HepG2 (cell line): ENCODE measurements at regions not wholly inside any gene's neighbourhood (a gene's known extent, or its start where the extent isn't known, plus 50 kb on each side); places are given as distances from the start of the nearest gene placed in this dataset.

ENCODE experiments used
- CHD2 ChIP-seq: IDR thresholded peaks from 2 replicates; pipeline ENCODE4 v1.6.1; 2011; ENCODE audit warnings: low read depth, low read length, improper control_type of control experiment
- CTCF ChIP-seq: sonication (generic); formaldehyde crosslinking; IDR thresholded peaks from 2 replicates; pipeline ENCODE4 v1.5.0; 2020; ENCODE audit warnings: mild to moderate bottlenecking, missing genetic modification reagents, moderate library complexity
- FOXA1 ChIP-seq, 2 experiments: fragments of 450-650 bp in 1 of 2; sonication (generic) in 1 of 2; formaldehyde crosslinking in 1 of 2; IDR thresholded peaks; 2 replicates each; pipeline versions ENCODE4 v1.4.0 to v1.6.1; 2016 to 2020; ENCODE audit warnings: missing genetic modification reagents in 1 of 2
- KAT2B ChIP-seq: fragments of 150-350 bp; IDR thresholded peaks from 2 replicates; pipeline ENCODE4 v1.6.1; 2014; ENCODE audit warnings: low read depth, low read length, borderline replicate concordance
- MAF1 ChIP-seq: sonication (generic); formaldehyde crosslinking; IDR thresholded peaks from 2 replicates; pipeline ENCODE4 v1.5.0; 2020; ENCODE audit warnings: missing genetic modification reagents, borderline replicate concordance
- MAX ChIP-seq: IDR thresholded peaks from 2 replicates; pipeline ENCODE4 v1.6.1; 2012; ENCODE audit warnings: inconsistent platforms
- POLR2A ChIP-seq, 2 experiments: IDR thresholded peaks; 2 replicates each; pipeline ENCODE4 v1.6.1; 2011; ENCODE audit warnings: low read depth in 2 of 2, low read length in 2 of 2, mild to moderate bottlenecking in 1 of 2, moderate library complexity in 1 of 2; ENCODE audit not compliant: insufficient read depth in 1 of 2
- SP1 ChIP-seq, 2 experiments: fragments of 450-650 bp in 1 of 2; sonication (generic) in 1 of 2; formaldehyde crosslinking in 1 of 2; IDR thresholded peaks; 2 replicates each; pipeline versions ENCODE4 v1.4.0 to v1.6.1; 2016 to 2020; ENCODE audit warnings: missing genetic modification reagents in 1 of 2
- XBP1 ChIP-seq: sonication (generic); formaldehyde crosslinking; IDR thresholded peaks from 2 replicates; pipeline ENCODE4 v1.5.0; 2020; ENCODE audit warnings: missing genetic modification reagents
- ZHX1 ChIP-seq: sonication (generic); formaldehyde crosslinking; IDR thresholded peaks from 2 replicates; pipeline ENCODE4 v1.8.1; 2022; ENCODE audit warnings: low read depth, mild to moderate bottlenecking, missing genetic modification reagents
- ZNF350 ChIP-seq: sonication (generic); formaldehyde crosslinking; IDR thresholded peaks from 2 replicates; pipeline ENCODE4 v1.4.0; 2020; ENCODE audit warnings: mild to moderate bottlenecking, low read depth, missing genetic modification reagents, borderline replicate concordance
- ZSCAN5A ChIP-seq: sonication (generic); formaldehyde crosslinking; IDR thresholded peaks from 2 replicates; pipeline ENCODE4 v1.8.0; 2022; ENCODE audit warnings: mild to moderate bottlenecking, missing genetic modification reagents, borderline replicate concordance

GRCh38 chr20:39534846-39535245 is 572.7 kb downstream of the DHX35 start:
- TF ChIP-seq ZHX1 (CRISPR knock-in tag) = no peak
- TF ChIP-seq POLR2A (IDR thresholded peaks at IDR 0.05; ENCODE audit: insufficient read depth in 1 of 2, low read depth in 2 of 2, low read length in 2 of 2) = no peak
- TF ChIP-seq XBP1 (CRISPR knock-in tag) = no peak
- no peak for TF ChIP-seq SP1 (IDR thresholded peaks at IDR 0.05)
- no peak for TF ChIP-seq SP1 (CRISPR knock-in tag; IDR thresholded peaks at IDR 0.05)
- TF ChIP-seq MAX = no peak
- TF ChIP-seq CTCF = no peak
- no peak for TF ChIP-seq CHD2
- TF ChIP-seq ZNF350 (CRISPR knock-in tag) = no peak
- no peak for TF ChIP-seq KAT2B
- TF ChIP-seq MAF1 (CRISPR knock-in tag) = no peak
- no peak for TF ChIP-seq ZSCAN5A (CRISPR knock-in tag)
- TF ChIP-seq FOXA1 (IDR thresholded peaks at IDR 0.05) = no peak
- no peak for TF ChIP-seq FOXA1 (CRISPR knock-in tag; IDR thresholded peaks at IDR 0.05)
